Fibroblast of skin of right biceps (primary cell): ENCODE measurements at regions not wholly inside any gene's neighbourhood (a gene's known extent, or its start where the extent isn't known, plus 50 kb on each side); places are given as distances from the start of the nearest gene placed in this dataset.

Source experiments
- DNase-seq: peaks from one replicate; pipeline ENCODE4 v3.0.0-alpha.2; 2013

- DNase-seq = no peak
Observed at GRCh38 chr20:39110819-39111136, 148.6 kb downstream of the DHX35 start.

GRCh38 chr20:39109933-39110818 lies 148.0 kb downstream of the DHX35 start:
- DNase-seq = no peak

- DNase-seq = peak; percentile 59
Observed at GRCh38 chr20:39108746-39109145, 146.6 kb downstream of the DHX35 start.

- DNase-seq = peak; percentile 14
Observed at GRCh38 chr20:39107741-39108140, 145.6 kb downstream of the DHX35 start.

- no peak for DNase-seq
Observed at GRCh38 chr20:39106791-39107190, 144.6 kb downstream of the DHX35 start.

GRCh38 chr20:39105551-39105950 lies 143.4 kb downstream of the DHX35 start:
- DNase-seq = no peak

GRCh38 chr20:39103732-39104131 lies 141.6 kb downstream of the DHX35 start:
- DNase-seq = no peak

- no peak for DNase-seq
Observed at GRCh38 chr20:39103305-39103704, 141.2 kb downstream of the DHX35 start.

GRCh38 chr20:39101895-39102294 lies 139.8 kb downstream of the DHX35 start:
- no peak for DNase-seq

GRCh38 chr20:39100691-39101090 lies 138.5 kb downstream of the DHX35 start:
- DNase-seq = no peak

- no peak for DNase-seq
Observed at GRCh38 chr20:39097889-39098288, 135.7 kb downstream of the DHX35 start.

GRCh38 chr20:39095870-39096269 lies 133.7 kb downstream of the DHX35 start:
- DNase-seq = no peak

GRCh38 chr20:39094391-39094790 lies 132.2 kb downstream of the DHX35 start:
- no peak for DNase-seq

- no peak for DNase-seq
Observed at GRCh38 chr20:39092733-39093410, 130.7 kb downstream of the DHX35 start.

GRCh38 chr20:39090906-39091305 lies 128.8 kb downstream of the DHX35 start:
- DNase-seq = no peak

- DNase-seq = no peak
Observed at GRCh38 chr20:39089797-39090196, 127.7 kb downstream of the DHX35 start.
